Bronchial epithelial cell (primary cell): ENCODE measurements at regions not wholly inside any gene's neighbourhood (a gene's known extent, or its start where the extent isn't known, plus 50 kb on each side); places are given as distances from the start of the nearest gene placed in this dataset.

ENCODE experiments used
- DNase-seq: peaks from one replicate; pipeline ENCODE4 v3.0.0-alpha.2; 2010; ENCODE audit warnings: low read depth
- FAIRE-seq: peaks from 2 replicates; lab custom pipeline; 2011; peaks lifted over from hg19 to GRCh38; lab: Jason Lieb, UNC
- H3K27me3 ChIP-seq: 2 replicates; pipeline ENCODE4 v1.5.1; 2011; ENCODE audit warnings: low read length; ENCODE audit not compliant: control insufficient read depth, insufficient read depth
- H3K36me3 ChIP-seq: 2 replicates; pipeline ENCODE4 v1.5.1; 2011; ENCODE audit warnings: low read length; ENCODE audit not compliant: control insufficient read depth, insufficient read depth
- H3K4me3 ChIP-seq: 2 replicates; pipeline ENCODE4 v1.5.1; 2011; ENCODE audit warnings: mild to moderate bottlenecking, low read depth, low read length, control low read depth
- TF ChIP-seq, protein P1 (sequence below): IDR thresholded peaks from 2 replicates; pipeline ENCODE4 v1.5.1; 2011; ENCODE audit warnings: mild to moderate bottlenecking, moderate library complexity, low read length, control low read depth, inconsistent platforms; ENCODE audit not compliant: insufficient read depth, severe bottlenecking

GRCh38 chr2:188851311-188851710 lies 122.9 kb upstream of the COL3A1 start:
- no peaks in the 10 kb centered on the region for H3K27me3 ChIP-seq
- no peak for DNase-seq
- no peak overlapping the region for H3K4me3 ChIP-seq
- FAIRE-seq = no peak
- TF ChIP-seq, protein P1, sequence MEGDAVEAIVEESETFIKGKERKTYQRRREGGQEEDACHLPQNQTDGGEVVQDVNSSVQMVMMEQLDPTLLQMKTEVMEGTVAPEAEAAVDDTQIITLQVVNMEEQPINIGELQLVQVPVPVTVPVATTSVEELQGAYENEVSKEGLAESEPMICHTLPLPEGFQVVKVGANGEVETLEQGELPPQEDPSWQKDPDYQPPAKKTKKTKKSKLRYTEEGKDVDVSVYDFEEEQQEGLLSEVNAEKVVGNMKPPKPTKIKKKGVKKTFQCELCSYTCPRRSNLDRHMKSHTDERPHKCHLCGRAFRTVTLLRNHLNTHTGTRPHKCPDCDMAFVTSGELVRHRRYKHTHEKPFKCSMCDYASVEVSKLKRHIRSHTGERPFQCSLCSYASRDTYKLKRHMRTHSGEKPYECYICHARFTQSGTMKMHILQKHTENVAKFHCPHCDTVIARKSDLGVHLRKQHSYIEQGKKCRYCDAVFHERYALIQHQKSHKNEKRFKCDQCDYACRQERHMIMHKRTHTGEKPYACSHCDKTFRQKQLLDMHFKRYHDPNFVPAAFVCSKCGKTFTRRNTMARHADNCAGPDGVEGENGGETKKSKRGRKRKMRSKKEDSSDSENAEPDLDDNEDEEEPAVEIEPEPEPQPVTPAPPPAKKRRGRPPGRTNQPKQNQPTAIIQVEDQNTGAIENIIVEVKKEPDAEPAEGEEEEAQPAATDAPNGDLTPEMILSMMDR = no peak
- H3K36me3 ChIP-seq = no peaks in the 10 kb centered on the region

DNA sequence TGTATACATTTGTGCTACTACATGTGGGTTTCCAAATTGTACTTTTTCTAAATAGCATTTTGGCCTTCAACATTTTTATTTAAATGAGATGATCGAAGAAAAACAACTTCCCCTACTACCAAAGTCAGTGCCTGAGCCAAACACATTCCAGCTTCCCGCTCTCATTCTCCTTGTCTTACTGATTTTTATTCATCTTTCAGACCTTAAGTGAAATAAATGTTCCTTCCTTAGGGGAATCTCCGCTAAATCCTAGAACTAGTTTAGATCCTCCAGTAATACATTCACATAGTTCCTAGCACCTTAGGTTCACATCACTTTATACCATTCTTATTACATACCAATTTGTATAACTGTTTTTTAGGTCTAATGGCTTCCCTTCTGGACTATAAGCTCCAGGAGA lies 122.3 kb upstream of the COL3A1 start:
- Histone ChIP-seq H3K36me3 (no peaks in the 10 kb centered on the region), H3K4me3 (no peak overlapping the region), H3K27me3 (no peaks in the 10 kb centered on the region)
- FAIRE-seq (no peak), DNase-seq (no peak)
- TF ChIP-seq, protein P1 = no peak

DNA sequence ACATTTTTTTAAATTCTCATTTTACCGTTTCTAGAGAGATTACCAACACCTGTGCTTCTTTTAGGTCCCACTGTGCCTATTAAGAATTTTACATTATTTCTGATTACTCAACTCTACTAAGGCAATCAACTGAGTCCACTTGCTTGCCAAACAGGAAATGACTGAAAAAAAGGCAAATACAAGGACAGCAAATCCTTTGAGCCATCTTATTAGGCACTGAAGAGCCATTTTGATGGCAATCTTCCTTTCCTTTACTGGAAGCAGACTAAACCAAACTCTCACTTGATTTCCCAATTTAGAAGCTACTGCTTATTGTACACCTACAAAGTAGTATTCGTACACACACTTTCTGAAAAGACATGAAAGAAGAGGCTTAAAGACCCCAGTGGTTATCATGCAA lies 121.4 kb upstream of the COL3A1 start:
- Histone ChIP-seq H3K36me3 (no peaks in the 10 kb centered on the region), H3K4me3 (no peak overlapping the region), H3K27me3 (no peaks in the 10 kb centered on the region)
- DNase-seq (peak; percentile 38), FAIRE-seq (no peak)
- TF ChIP-seq, protein P1 = no peak

GRCh38 chr2:188853307-188853706 lies 120.9 kb upstream of the COL3A1 start:
- no peak for FAIRE-seq

GRCh38 chr2:188865681-188866080 lies 108.5 kb upstream of the COL3A1 start:
- Histone ChIP-seq H3K4me3 (no peak overlapping the region), H3K36me3 (no peaks in the 10 kb centered on the region), H3K27me3 (no peaks in the 10 kb centered on the region)
- TF ChIP-seq, protein P1 = no peak
- FAIRE-seq (no peak), DNase-seq (no peak)

More at GRCh38 chr2:188853307-188853706, 120.9 kb upstream of the COL3A1 start:
- TF ChIP-seq, protein P1 = no peak
- no peak overlapping the region for H3K4me3 ChIP-seq
- no peaks in the 10 kb centered on the region for H3K27me3 ChIP-seq
- no peak for DNase-seq
- H3K36me3 ChIP-seq = no peaks in the 10 kb centered on the region

DNA sequence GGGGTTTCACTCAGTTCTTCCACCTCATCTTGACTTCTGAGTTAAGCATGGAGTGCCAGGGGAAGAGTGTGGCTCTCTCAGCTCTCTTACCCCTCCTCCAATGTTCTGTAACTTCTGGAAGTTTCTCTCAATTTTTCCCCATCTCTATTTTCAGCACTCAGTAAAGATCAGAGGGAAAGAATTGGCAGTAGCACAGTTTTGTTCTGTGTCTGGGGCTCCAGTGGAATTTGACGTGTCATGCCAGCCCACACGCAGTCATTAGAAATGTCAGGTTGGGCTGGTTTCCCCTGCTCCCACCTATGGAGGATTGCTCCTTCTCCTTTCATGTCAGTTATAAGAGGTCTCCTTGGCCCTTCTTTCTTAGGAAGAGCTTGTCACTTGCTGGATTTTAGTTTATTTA lies 104.6 kb upstream of the COL3A1 start:
- DNase-seq (no peak), FAIRE-seq (no peak)
- no peaks in the 10 kb centered on the region for H3K36me3 ChIP-seq
- H3K4me3 ChIP-seq = no peak overlapping the region
- no peaks in the 10 kb centered on the region for H3K27me3 ChIP-seq
- TF ChIP-seq, protein P1 = no peak
